DOHH2 (cell line): ENCODE measurements at regions not wholly inside any gene's neighbourhood (a gene's known extent, or its start where the extent isn't known, plus 50 kb on each side); places are given as distances from the start of the nearest gene placed in this dataset.
"Not testable (repeated sequence)": the region's sequence is repeated elsewhere in the genome, so short reads cannot be mapped to it uniquely, and the experiment has no call there.

Experiments
- H3F3A ChIP-seq: fragments of 200-600 bp; sonication (generic), shearing (Covaris generic); 2 replicates; pipeline ENCODE4 v1.6.0; 2016; ENCODE audit warnings: antibody characterized with exemption, mild to moderate bottlenecking; ENCODE audit not compliant: control insufficient read depth, insufficient read depth
- H3K27ac ChIP-seq: fragments of 200-600 bp; sonication (generic); 2 replicates; pipeline ENCODE4 v1.5.1; 2014; ENCODE audit warnings: low read depth, mild to moderate bottlenecking, low read length, moderate library complexity
- H3K27me3 ChIP-seq: fragments of 200-600 bp; sonication (generic); 2 replicates; pipeline ENCODE4 v1.6.1; 2014; ENCODE audit warnings: mild to moderate bottlenecking, low read length, mixed read lengths; ENCODE audit not compliant: control insufficient read depth
- H3K36me3 ChIP-seq: fragments of 200-600 bp; sonication (generic); 2 replicates; pipeline ENCODE4 v1.6.1; 2014; ENCODE audit warnings: mild to moderate bottlenecking, low read length, moderate library complexity, mixed read lengths; ENCODE audit not compliant: control insufficient read depth
- H3K4me1 ChIP-seq: fragments of 200-600 bp; sonication (generic); 2 replicates; pipeline ENCODE4 v1.6.1; 2014; ENCODE audit warnings: mild to moderate bottlenecking, low read length, mixed read lengths; ENCODE audit not compliant: control insufficient read depth
- H3K4me2 ChIP-seq: fragments of 200-600 bp; sonication (generic); 2 replicates; pipeline ENCODE4 v1.6.0; 2014; ENCODE audit warnings: mild to moderate bottlenecking, low read length, moderate library complexity
- H3K4me3 ChIP-seq: fragments of 200-600 bp; sonication (generic); 2 replicates; pipeline ENCODE4 v1.5.1; 2014; ENCODE audit warnings: mild to moderate bottlenecking, low read length, mixed read lengths
- H3K79me2 ChIP-seq: fragments of 200-600 bp; sonication (generic); 2 replicates; pipeline ENCODE4 v1.6.1; 2014; ENCODE audit warnings: mild to moderate bottlenecking, low read length, mixed read lengths; ENCODE audit not compliant: control insufficient read depth
- H3K9me2 ChIP-seq: fragments of 200-600 bp; sonication (generic); replicated peaks from 2 replicates; pipeline ENCODE4 v1.6.1; 2014; ENCODE audit warnings: mild to moderate bottlenecking, low read length, mixed read lengths; ENCODE audit not compliant: control insufficient read depth
- H3K9me3 ChIP-seq: fragments of 200-600 bp; sonication (generic); 2 replicates; pipeline ENCODE4 v1.6.1; 2014; ENCODE audit warnings: antibody characterized with exemption, low read length, mixed read lengths; ENCODE audit not compliant: control insufficient read depth, insufficient read depth
- H4K20me1 ChIP-seq: fragments of 200-600 bp; sonication (generic); 2 replicates; pipeline ENCODE4 v1.6.0; 2014; ENCODE audit warnings: low read depth, mild to moderate bottlenecking, antibody characterized with exemption, low read length, moderate library complexity; ENCODE audit not compliant: control insufficient read depth, insufficient read depth
- EZH2phosphoT487 ChIP-seq: fragments of 200-600 bp; sonication (generic); IDR thresholded peaks from 2 replicates; pipeline ENCODE4 v1.6.1; 2017; ENCODE audit warnings: borderline replicate concordance, mild to moderate bottlenecking, antibody characterized with exemption, low read length, moderate library complexity, mixed read lengths
- TF ChIP-seq, protein P1 (sequence below): fragments of 200-600 bp; sonication (generic); IDR thresholded peaks from one replicate; pipeline ENCODE4 v1.5.1; 2014; ENCODE audit warnings: antibody characterized with exemption, mild to moderate bottlenecking, low read depth, low read length; ENCODE audit not compliant: poor library complexity, severe bottlenecking

DNA sequence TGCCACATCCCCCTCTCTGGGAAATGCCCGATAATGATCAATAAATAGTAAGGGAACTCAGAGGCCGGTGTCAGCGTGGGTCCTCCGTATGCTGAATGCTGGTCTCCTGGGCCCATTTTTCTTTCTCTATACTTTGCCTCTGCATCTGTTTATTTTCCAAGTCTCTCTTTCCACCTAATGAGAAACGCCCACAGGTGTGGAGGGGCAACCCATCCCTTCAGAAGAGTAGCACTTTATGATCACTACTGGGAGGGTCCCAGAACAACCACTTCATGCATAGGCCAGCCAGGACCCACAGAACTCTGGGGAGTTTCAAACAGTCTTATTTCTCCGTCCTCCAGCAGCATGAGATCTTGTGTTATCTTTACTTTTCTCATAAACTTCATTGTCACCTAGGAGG, 100.1 kb downstream of the CEP44 start:
- Histone ChIP-seq H3K4me3 (no peak overlapping the region), H3K27me3 (no peaks in the 10 kb centered on the region), H3K36me3 (no peaks in the 10 kb centered on the region), H3K4me2 (no peak overlapping the region), H3K79me2 (no peaks in the 10 kb centered on the region), H3K9me2 (no peaks in the 10 kb centered on the region), H3F3A (no peaks in the 10 kb centered on the region), H3K9me3 (no peaks in the 10 kb centered on the region), H4K20me1 (no peaks in the 10 kb centered on the region), H3K27ac (no peak overlapping the region), H3K4me1 (no peaks in the 10 kb centered on the region)
- TF ChIP-seq EZH2phosphoT487 = no peak
- TF ChIP-seq, protein P1, sequence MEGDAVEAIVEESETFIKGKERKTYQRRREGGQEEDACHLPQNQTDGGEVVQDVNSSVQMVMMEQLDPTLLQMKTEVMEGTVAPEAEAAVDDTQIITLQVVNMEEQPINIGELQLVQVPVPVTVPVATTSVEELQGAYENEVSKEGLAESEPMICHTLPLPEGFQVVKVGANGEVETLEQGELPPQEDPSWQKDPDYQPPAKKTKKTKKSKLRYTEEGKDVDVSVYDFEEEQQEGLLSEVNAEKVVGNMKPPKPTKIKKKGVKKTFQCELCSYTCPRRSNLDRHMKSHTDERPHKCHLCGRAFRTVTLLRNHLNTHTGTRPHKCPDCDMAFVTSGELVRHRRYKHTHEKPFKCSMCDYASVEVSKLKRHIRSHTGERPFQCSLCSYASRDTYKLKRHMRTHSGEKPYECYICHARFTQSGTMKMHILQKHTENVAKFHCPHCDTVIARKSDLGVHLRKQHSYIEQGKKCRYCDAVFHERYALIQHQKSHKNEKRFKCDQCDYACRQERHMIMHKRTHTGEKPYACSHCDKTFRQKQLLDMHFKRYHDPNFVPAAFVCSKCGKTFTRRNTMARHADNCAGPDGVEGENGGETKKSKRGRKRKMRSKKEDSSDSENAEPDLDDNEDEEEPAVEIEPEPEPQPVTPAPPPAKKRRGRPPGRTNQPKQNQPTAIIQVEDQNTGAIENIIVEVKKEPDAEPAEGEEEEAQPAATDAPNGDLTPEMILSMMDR = no peak

DNA sequence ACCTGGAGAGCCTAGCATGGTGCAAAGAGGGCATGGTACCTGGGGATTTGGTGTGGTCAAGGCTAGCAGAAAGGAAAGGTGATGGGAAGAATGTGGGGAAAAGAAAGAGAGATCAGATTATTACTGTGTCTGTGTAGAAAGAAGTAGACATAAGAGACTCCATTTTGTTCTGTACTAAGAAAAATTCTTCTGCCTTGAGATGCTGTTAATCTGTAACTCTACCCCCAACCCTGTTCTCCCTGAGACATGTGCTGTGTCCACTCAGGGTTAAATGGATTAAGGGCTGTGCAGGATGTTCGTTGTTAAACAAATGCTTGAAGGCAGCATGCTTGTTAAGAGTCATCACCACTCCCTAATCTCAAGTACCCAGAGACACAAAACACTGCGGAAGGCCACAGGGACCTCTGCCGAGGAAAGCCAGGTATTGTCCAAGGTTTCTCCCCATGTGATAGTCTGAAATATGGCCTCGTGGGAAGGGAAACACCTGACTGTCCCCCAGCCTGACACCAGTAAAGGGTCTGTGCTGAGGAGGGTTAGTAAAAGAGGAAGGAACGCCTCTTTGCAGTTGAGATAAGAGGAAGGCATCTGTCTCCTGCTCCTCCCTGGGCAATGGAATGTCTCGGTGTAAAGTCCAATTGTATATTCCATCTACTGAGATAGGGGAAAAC, 99.4 kb downstream of the CEP44 start:
- not testable (repeated sequence) for H3K36me3 ChIP-seq, H4K20me1 ChIP-seq, H3K27me3 ChIP-seq, H3K9me3 ChIP-seq, H3K27ac ChIP-seq, H3K79me2 ChIP-seq, H3K9me2 ChIP-seq, H3K4me2 ChIP-seq, H3K4me3 ChIP-seq, H3K4me1 ChIP-seq, H3F3A ChIP-seq
